Keratinocyte (primary cell): ENCODE measurements at regions not wholly inside any gene's neighbourhood (a gene's known extent, or its start where the extent isn't known, plus 50 kb on each side); places are given as distances from the start of the nearest gene placed in this dataset.

Experiments used
- DNase-seq: peaks from one replicate; pipeline ENCODE4 v3.0.0-alpha.2; 2011; ENCODE audit warnings: low read depth, missing footprints, low spot score
- FAIRE-seq: peaks from 2 replicates; lab custom pipeline; 2011; peaks lifted over from hg19 to GRCh38; lab: Jason Lieb, UNC
- H2AFZ ChIP-seq: 2 replicates; pipeline ENCODE4 v1.6.0; 2012; ENCODE audit warnings: low read length, control low read depth, inconsistent platforms; ENCODE audit not compliant: control insufficient read depth
- H3K27ac ChIP-seq: 2 replicates; pipeline ENCODE4 v1.5.1; 2011; ENCODE audit warnings: low read length; ENCODE audit not compliant: control insufficient read depth, insufficient read depth
- H3K27me3 ChIP-seq: 3 replicates; pipeline ENCODE4 v1.6.0; 2011; ENCODE audit warnings: low read length; ENCODE audit not compliant: control insufficient read depth, insufficient read depth; ENCODE audit errors: extremely low read depth
- H3K36me3 ChIP-seq, 2 experiments: 2 replicates in 1 of 2; 3 replicates in 1 of 2; pipeline ENCODE4 v1.5.1; 2011; ENCODE audit warnings: low read length in 2 of 2, mild to moderate bottlenecking in 1 of 2; ENCODE audit not compliant: control insufficient read depth in 2 of 2, insufficient read depth in 2 of 2; ENCODE audit errors: extremely low read depth in 1 of 2
- H3K4me1 ChIP-seq: 3 replicates; pipeline ENCODE4 v1.5.1; 2011; ENCODE audit warnings: low read length; ENCODE audit not compliant: control insufficient read depth, insufficient read depth; ENCODE audit errors: extremely low read depth
- H3K4me2 ChIP-seq: 3 replicates; pipeline ENCODE4 v1.6.0; 2011; ENCODE audit warnings: low read depth, low read length; ENCODE audit not compliant: control insufficient read depth, insufficient read depth; ENCODE audit errors: extremely low read depth
- H3K4me3 ChIP-seq, 3 experiments: fragments of 200-600 bp in 1 of 3; sonication (generic) in 1 of 3; 2 replicates in 2 of 3; 3 replicates in 1 of 3; pipeline ENCODE4 v1.5.1; 2011 to 2016; ENCODE audit warnings: low read length in 3 of 3, mild to moderate bottlenecking in 3 of 3, control low read depth in 2 of 3, inconsistent platforms in 1 of 3, low read depth in 1 of 3, mixed read lengths in 1 of 3, mixed run types in 1 of 3, moderate library complexity in 1 of 3; ENCODE audit not compliant: control insufficient read depth in 2 of 3, insufficient read depth in 2 of 3; ENCODE audit errors: extremely low read depth in 1 of 3
- H3K79me2 ChIP-seq: 2 replicates; pipeline ENCODE4 v1.6.0; 2012; ENCODE audit warnings: low read length; ENCODE audit not compliant: control insufficient read depth, insufficient read depth
- H3K9ac ChIP-seq: 3 replicates; pipeline ENCODE4 v1.6.0; 2011; ENCODE audit warnings: low read length; ENCODE audit not compliant: control insufficient read depth, insufficient read depth; ENCODE audit errors: extremely low read depth
- H3K9me1 ChIP-seq: 3 replicates; pipeline ENCODE4 v1.6.0; 2011; ENCODE audit warnings: low read length; ENCODE audit not compliant: control insufficient read depth, insufficient read depth; ENCODE audit errors: extremely low read depth
- H3K9me3 ChIP-seq: 2 replicates; pipeline ENCODE4 v1.5.1; 2012; ENCODE audit warnings: low read depth, low read length; ENCODE audit not compliant: control insufficient read depth
- H4K20me1 ChIP-seq: 3 replicates; pipeline ENCODE4 v1.6.0; 2011; ENCODE audit warnings: low read length; ENCODE audit not compliant: control insufficient read depth, insufficient read depth; ENCODE audit errors: extremely low read depth
- CTCF ChIP-seq, 3 experiments: IDR thresholded peaks in 1 of 3; conservative IDR thresholded peaks in 1 of 3; optimal IDR thresholded peaks in 1 of 3; 2 replicates in 2 of 3; 3 replicates in 1 of 3; pipeline versions ENCODE3 to v1.5.1; 2011; ENCODE audit warnings: low read length in 3 of 3, mild to moderate bottlenecking in 3 of 3, moderate library complexity in 2 of 3, control low read depth in 1 of 3, inconsistent platforms in 1 of 3; ENCODE audit not compliant: insufficient read depth in 2 of 3; ENCODE audit errors: extremely low read depth in 1 of 3
- EZH2 ChIP-seq: IDR thresholded peaks from one replicate; pipeline ENCODE4 v1.6.1; 2012; ENCODE audit warnings: inconsistent platforms, mild to moderate bottlenecking, low read length, moderate library complexity
- dilution Hi-C: fragments of 300-500 bp; cut with MboI; formaldehyde crosslinking; loops from one replicate; pipeline ENCODE4 v1.7.0; 2020; ENCODE audit warnings: low sequenced_read_pairs; ENCODE audit not compliant: extremely low pct_ligation_motif_present

GRCh38 chr2:76019128-76019527, 308.4 kb upstream of the GCFC2 start:
- no peaks in the 10 kb centered on the region for H4K20me1 ChIP-seq
- dilution Hi-C loops = no loop called here
- FAIRE-seq (no peak), DNase-seq (no peak)
- no peak overlapping the region for H3K4me2 ChIP-seq
- no peaks in the 10 kb centered on the region for H3K79me2 ChIP-seq
- no peaks in the 10 kb centered on the region for H3K9me3 ChIP-seq
- no peaks in the 10 kb centered on the region for H3K9me1 ChIP-seq
- H3K4me3 ChIP-seq = no peak overlapping the region
- H3K36me3 ChIP-seq = no peaks in the 10 kb centered on the region
- H2AFZ ChIP-seq = no peak overlapping the region
- no peaks in the 10 kb centered on the region for H3K4me1 ChIP-seq
- no peak overlapping the region for H3K27ac ChIP-seq
- no peak overlapping the region for H3K9ac ChIP-seq
- no peaks in the 10 kb centered on the region for H3K27me3 ChIP-seq
- TF ChIP-seq EZH2 (no peak), CTCF (optimal IDR thresholded peaks at IDR 0.05 in 1 of 3, IDR thresholded peaks at IDR 0.05 in 1 of 3, conservative IDR thresholded peaks at IDR 0.05 in 1 of 3; ENCODE audit: extremely low read depth in 1 of 3, insufficient read depth in 2 of 3, low read length in 3 of 3) (no peak)

- H3K4me3 ChIP-seq = no peak overlapping the region
- FAIRE-seq (no peak), DNase-seq (no peak)
- no peaks in the 10 kb centered on the region for H4K20me1 ChIP-seq
- H3K4me2 ChIP-seq = no peak overlapping the region
- TF ChIP-seq CTCF (optimal IDR thresholded peaks at IDR 0.05 in 1 of 3, IDR thresholded peaks at IDR 0.05 in 1 of 3, conservative IDR thresholded peaks at IDR 0.05 in 1 of 3; ENCODE audit: extremely low read depth in 1 of 3, insufficient read depth in 2 of 3, low read length in 3 of 3) (no peak), EZH2 (no peak)
- H3K9me3 ChIP-seq = no peaks in the 10 kb centered on the region
- no peaks in the 10 kb centered on the region for H3K36me3 ChIP-seq
- no peak overlapping the region for H2AFZ ChIP-seq
- H3K27ac ChIP-seq = no peak overlapping the region
- H3K4me1 ChIP-seq = no peaks in the 10 kb centered on the region
- dilution Hi-C loops = no loop called here
- H3K9me1 ChIP-seq = no peaks in the 10 kb centered on the region
- no peaks in the 10 kb centered on the region for H3K79me2 ChIP-seq
- H3K27me3 ChIP-seq = no peaks in the 10 kb centered on the region
- no peak overlapping the region for H3K9ac ChIP-seq
Observed at GRCh38 chr2:76009484-76009883, 298.8 kb upstream of the GCFC2 start.
